ENCODE measurements at regions not wholly inside any gene's neighbourhood (a gene's known extent, or its start where the extent isn't known, plus 50 kb on each side); places are given as distances from the start of the nearest gene placed in this dataset.

- no peak for DNase-seq
- CTCF ChIA-PET: interaction anchor here (0.5 kb wide), 1 partner anchor 248 kb away, joined by 3 read pairs; no protein-coding TSS in a partner anchor
- intact Hi-C loops (cut with micrococcal nuclease; ENCODE audit: unreplicated experiment): no loop called here
- Mint-ChIP-seq H3K27ac (ENCODE audit: unreplicated experiment) (no peak overlapping the region), H3K9me3 (ENCODE audit: low read depth, unreplicated experiment) (no peaks in the 10 kb centered on the region), H3K4me1 (ENCODE audit: low read depth, unreplicated experiment) (peaks cover 8% of the 10 kb centered on the region), H3K36me3 (ENCODE audit: insufficient read depth, unreplicated experiment) (no peaks in the 10 kb centered on the region), H3K27me3 (ENCODE audit: unreplicated experiment) (no peaks in the 10 kb centered on the region), H3K4me3 (ENCODE audit: low read depth, unreplicated experiment) (no peak overlapping the region)
- BruUV-seq (replicated peaks): no TSS peak
- TF ChIP-seq CTCF (IDR thresholded peaks at IDR 0.05; ENCODE audit: unreplicated experiment): no peak
Observed at GRCh38 chr15:95287720-95288103, 1042.8 kb upstream of the NR2F2 start.

GRCh38 chr15:95288626-95289025 lies 1041.9 kb upstream of the NR2F2 start:
- Mint-ChIP-seq H3K9me3 (ENCODE audit: low read depth, unreplicated experiment) (no peaks in the 10 kb centered on the region), H3K27me3 (ENCODE audit: unreplicated experiment) (no peaks in the 10 kb centered on the region), H3K36me3 (ENCODE audit: insufficient read depth, unreplicated experiment) (no peaks in the 10 kb centered on the region), H3K4me1 (ENCODE audit: low read depth, unreplicated experiment) (peaks cover 17% of the 10 kb centered on the region), H3K27ac (ENCODE audit: unreplicated experiment) (no peak overlapping the region), H3K4me3 (ENCODE audit: low read depth, unreplicated experiment) (no peak overlapping the region)
- intact Hi-C loops (cut with micrococcal nuclease; ENCODE audit: unreplicated experiment): no loop called here
- CTCF ChIA-PET: interaction anchor here (0.7 to 0.8 kb wide), 2 partner anchors 160 to 1141 kb away, joined by 3 read pairs; no protein-coding TSS in a partner anchor
- BruUV-seq (replicated peaks): no TSS peak
- TF ChIP-seq CTCF (IDR thresholded peaks at IDR 0.05; ENCODE audit: unreplicated experiment): no peak
- DNase-seq: no peak

GRCh38 chr15:95290176-95290974 lies 1040.1 kb upstream of the NR2F2 start:
- intact Hi-C loops (cut with micrococcal nuclease; ENCODE audit: unreplicated experiment): loop anchor here (5.0 to 10.0 kb wide), 2 partner anchors 113 to 514 kb away; no protein-coding TSS in a partner anchor
- Mint-ChIP-seq H3K4me1 (ENCODE audit: low read depth, unreplicated experiment) (peaks cover 19% of the 10 kb centered on the region), H3K27me3 (ENCODE audit: unreplicated experiment) (no peaks in the 10 kb centered on the region), H3K9me3 (ENCODE audit: low read depth, unreplicated experiment) (no peaks in the 10 kb centered on the region), H3K27ac (ENCODE audit: unreplicated experiment) (no peak overlapping the region), H3K36me3 (ENCODE audit: insufficient read depth, unreplicated experiment) (no peaks in the 10 kb centered on the region), H3K4me3 (ENCODE audit: low read depth, unreplicated experiment) (no peak overlapping the region)
- no peak for TF ChIP-seq CTCF (IDR thresholded peaks at IDR 0.05; ENCODE audit: unreplicated experiment)
- DNase-seq: no peak
- no TSS peak for BruUV-seq (replicated peaks)
- CTCF ChIA-PET: interaction anchor here (0.7 kb wide), 1 partner anchor 774 kb away, joined by 3 read pairs; no protein-coding TSS in a partner anchor

- intact Hi-C loops (cut with micrococcal nuclease; ENCODE audit: unreplicated experiment): loop anchor here (1.0 to 10.0 kb wide), 5 partner anchors 33 to 621 kb away; no protein-coding TSS in a partner anchor
- TF ChIP-seq CTCF (IDR thresholded peaks at IDR 0.05; ENCODE audit: unreplicated experiment): peak; percentile 54
- Mint-ChIP-seq H3K27ac (ENCODE audit: unreplicated experiment) (no peak overlapping the region), H3K27me3 (ENCODE audit: unreplicated experiment) (no peaks in the 10 kb centered on the region), H3K4me1 (ENCODE audit: low read depth, unreplicated experiment) (peaks cover 19% of the 10 kb centered on the region), H3K36me3 (ENCODE audit: insufficient read depth, unreplicated experiment) (no peaks in the 10 kb centered on the region), H3K9me3 (ENCODE audit: low read depth, unreplicated experiment) (no peaks in the 10 kb centered on the region), H3K4me3 (ENCODE audit: low read depth, unreplicated experiment) (no peak overlapping the region)
- peak; percentile 25 for DNase-seq
- CTCF ChIA-PET: no interaction called here
- BruUV-seq (replicated peaks): no TSS peak
Observed at GRCh38 chr15:95291898-95292472, 1038.5 kb upstream of the NR2F2 start.

All from Calu3 (cell line).